ENCODE measurements at regions not wholly inside any gene's neighbourhood (a gene's known extent, or its start where the extent isn't known, plus 50 kb on each side); places are given as distances from the start of the nearest gene placed in this dataset.

GRCh38 chr13:91126806-91127205 lies 220.7 kb upstream of the MIR17HG start:
- Histone ChIP-seq H3K36me3 (no peaks in the 10 kb centered on the region), H3K4me1 (no peaks in the 10 kb centered on the region), H3K9me3 (no peaks in the 10 kb centered on the region), H3K27me3 (no peaks in the 10 kb centered on the region), H3K27ac (no peak overlapping the region), H3K4me3 (replicated peaks in 1 of 3) (no peak overlapping the region)
- WGBS, 2 donors: 87 to 91% methylated on average over 4 of the region's 4 CpGs
- no peak for DNase-seq
- intact Hi-C loops (cut with DNase I): no loop called here
- no peak for TF ChIP-seq POLR2A (IDR thresholded peaks at IDR 0.05)
- no peak for TF ChIP-seq CTCF (IDR thresholded peaks at IDR 0.05)

- Histone ChIP-seq H3K4me1 (no peaks in the 10 kb centered on the region), H3K27ac (no peak overlapping the region), H3K36me3 (no peaks in the 10 kb centered on the region), H3K27me3 (no peaks in the 10 kb centered on the region), H3K9me3 (no peaks in the 10 kb centered on the region), H3K4me3 (replicated peaks in 1 of 3) (no peak overlapping the region)
- TF ChIP-seq POLR2A (IDR thresholded peaks at IDR 0.05) (no peak), CTCF (IDR thresholded peaks at IDR 0.05) (no peak)
- intact Hi-C loops (cut with DNase I): no loop called here
- WGBS, 2 donors: 96 to 100% methylated on average over 1 of the region's 1 CpG
- DNase-seq: no peak
Measured at GRCh38 chr13:91127995-91128394, 219.5 kb upstream of the MIR17HG start.

- TF ChIP-seq POLR2A (IDR thresholded peaks at IDR 0.05) (no peak), CTCF (IDR thresholded peaks at IDR 0.05) (no peak)
- Histone ChIP-seq H3K4me1 (peaks cover 0 to 4% of the 10 kb centered on the region in 2 donors), H3K27me3 (no peaks in the 10 kb centered on the region), H3K36me3 (no peaks in the 10 kb centered on the region), H3K9me3 (no peaks in the 10 kb centered on the region), H3K27ac (no peak overlapping the region), H3K4me3 (replicated peaks in 1 of 3) (no peak overlapping the region)
- intact Hi-C loops (cut with DNase I): loop anchor here (10.0 kb wide), 2 partner anchors 52 to 112 kb away; no protein-coding TSS in a partner anchor
- DNase-seq: no peak
- 89 to 100% methylated on average over 4 of the region's 4 CpGs for WGBS, 2 donors
Measured at GRCh38 chr13:91132381-91132780, 215.1 kb upstream of the MIR17HG start.

GRCh38 chr13:91132786-91133185 lies 214.7 kb upstream of the MIR17HG start:
- intact Hi-C loops (cut with DNase I): loop anchor here (10.0 kb wide), 2 partner anchors 52 to 112 kb away; no protein-coding TSS in a partner anchor
- Histone ChIP-seq H3K27ac (no peak overlapping the region), H3K9me3 (no peaks in the 10 kb centered on the region), H3K4me1 (peaks cover 0 to 4% of the 10 kb centered on the region in 2 donors), H3K27me3 (no peaks in the 10 kb centered on the region), H3K36me3 (no peaks in the 10 kb centered on the region), H3K4me3 (replicated peaks in 1 of 3) (no peak overlapping the region)
- WGBS, 2 donors: 60 to 70% methylated on average over 7 of the region's 7 CpGs
- DNase-seq: no peak
- TF ChIP-seq CTCF (IDR thresholded peaks at IDR 0.05) (no peak), POLR2A (IDR thresholded peaks at IDR 0.05) (no peak)

- DNase-seq: peak; percentile 31 to 50
- TF ChIP-seq CTCF (IDR thresholded peaks at IDR 0.05): peak; percentile 19 to 76 (median 60)
- no peak for TF ChIP-seq POLR2A (IDR thresholded peaks at IDR 0.05)
- WGBS, 2 donors: 29 to 33% methylated on average over 11 of the region's 11 CpGs
- Histone ChIP-seq H3K4me3 (replicated peaks in 1 of 3) (no peak overlapping the region), H3K36me3 (no peaks in the 10 kb centered on the region), H3K27me3 (no peaks in the 10 kb centered on the region), H3K27ac (no peak overlapping the region), H3K9me3 (no peaks in the 10 kb centered on the region), H3K4me1 (peaks cover 0 to 4% of the 10 kb centered on the region in 2 donors)
- intact Hi-C loops (cut with DNase I): loop anchor here (10.0 kb wide), 2 partner anchors 51 to 111 kb away; no protein-coding TSS in a partner anchor
Measured at GRCh38 chr13:91133941-91134802, 213.3 kb upstream of the MIR17HG start.

All from thyroid gland (tissue), 4 donors.